ENCODE measurements at regions not wholly inside any gene's neighbourhood (a gene's known extent, or its start where the extent isn't known, plus 50 kb on each side); places are given as distances from the start of the nearest gene placed in this dataset.

GRCh38 chr5:168209244-168209995 lies 82.0 kb upstream of the WWC1 start:
- BruUV-seq (replicated peaks), result no TSS peak
- no peak overlapping the region for H3K27ac Mint-ChIP-seq (ENCODE audit: low read depth, unreplicated experiment)
- DNase-seq (ENCODE audit: unreplicated experiment), result no peak
- no peaks in the 10 kb centered on the region for H3K4me1 Mint-ChIP-seq (ENCODE audit: insufficient read depth, unreplicated experiment)
- no peaks in the 10 kb centered on the region for H3K27me3 Mint-ChIP-seq (ENCODE audit: insufficient read depth, unreplicated experiment)
- intact Hi-C loops (cut with micrococcal nuclease), result no loop called here
- no peak overlapping the region for H3K4me3 Mint-ChIP-seq (ENCODE audit: unreplicated experiment)
- ChIA-PET POLR2A (no interaction called here), CTCF (interaction anchor here (0.6 to 3.2 kb wide), 4 partner anchors 10 to 1462 kb away, joined by 3 to 20 read pairs (median 4); no protein-coding TSS in a partner anchor)
- no peaks in the 10 kb centered on the region for H3K9me3 Mint-ChIP-seq (ENCODE audit: unreplicated experiment)
- H3K36me3 Mint-ChIP-seq (ENCODE audit: insufficient read depth, unreplicated experiment), result no peaks in the 10 kb centered on the region
- TF ChIP-seq, protein P1, sequence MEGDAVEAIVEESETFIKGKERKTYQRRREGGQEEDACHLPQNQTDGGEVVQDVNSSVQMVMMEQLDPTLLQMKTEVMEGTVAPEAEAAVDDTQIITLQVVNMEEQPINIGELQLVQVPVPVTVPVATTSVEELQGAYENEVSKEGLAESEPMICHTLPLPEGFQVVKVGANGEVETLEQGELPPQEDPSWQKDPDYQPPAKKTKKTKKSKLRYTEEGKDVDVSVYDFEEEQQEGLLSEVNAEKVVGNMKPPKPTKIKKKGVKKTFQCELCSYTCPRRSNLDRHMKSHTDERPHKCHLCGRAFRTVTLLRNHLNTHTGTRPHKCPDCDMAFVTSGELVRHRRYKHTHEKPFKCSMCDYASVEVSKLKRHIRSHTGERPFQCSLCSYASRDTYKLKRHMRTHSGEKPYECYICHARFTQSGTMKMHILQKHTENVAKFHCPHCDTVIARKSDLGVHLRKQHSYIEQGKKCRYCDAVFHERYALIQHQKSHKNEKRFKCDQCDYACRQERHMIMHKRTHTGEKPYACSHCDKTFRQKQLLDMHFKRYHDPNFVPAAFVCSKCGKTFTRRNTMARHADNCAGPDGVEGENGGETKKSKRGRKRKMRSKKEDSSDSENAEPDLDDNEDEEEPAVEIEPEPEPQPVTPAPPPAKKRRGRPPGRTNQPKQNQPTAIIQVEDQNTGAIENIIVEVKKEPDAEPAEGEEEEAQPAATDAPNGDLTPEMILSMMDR (IDR thresholded peaks at IDR 0.05; ENCODE audit: unreplicated experiment), result no peak

DNA sequence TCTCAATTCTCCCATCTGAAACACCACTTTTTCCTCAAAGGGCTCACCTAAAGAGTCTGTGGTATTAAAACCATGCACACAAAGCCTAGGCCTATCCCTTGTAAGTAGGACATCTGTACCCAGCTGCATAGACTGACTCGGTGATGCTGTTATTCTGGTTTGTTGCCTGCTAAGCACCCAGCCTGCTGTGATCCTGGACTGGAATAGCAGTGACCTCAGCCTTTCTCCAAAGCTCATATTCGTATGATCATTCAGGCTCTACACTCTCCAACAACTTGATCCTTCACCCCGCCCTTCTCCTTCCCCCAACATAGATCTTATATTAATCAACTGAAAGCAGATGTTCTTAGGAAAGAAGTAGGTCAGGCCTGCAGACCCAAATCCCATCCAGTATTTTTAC lies 81.4 kb upstream of the WWC1 start:
- POLR2A ChIA-PET, result interaction anchor here (0.6 kb wide), 1 partner anchor 487 kb away, joined by 3 read pairs; no protein-coding TSS in a partner anchor

GRCh38 chr5:168211245-168211644 lies 80.2 kb upstream of the WWC1 start:
- ChIA-PET CTCF (interaction anchor here (0.6 to 3.2 kb wide), 6 partner anchors 9 to 657 kb away, joined by 3 to 20 read pairs (median 4); no protein-coding TSS in a partner anchor), POLR2A (no interaction called here)
- TF ChIP-seq, protein P1 (IDR thresholded peaks at IDR 0.05; ENCODE audit: unreplicated experiment), result no peak
- H3K36me3 Mint-ChIP-seq (ENCODE audit: insufficient read depth, unreplicated experiment), result no peaks in the 10 kb centered on the region
- H3K27ac Mint-ChIP-seq (ENCODE audit: low read depth, unreplicated experiment), result no peak overlapping the region
- no peak overlapping the region for H3K4me3 Mint-ChIP-seq (ENCODE audit: unreplicated experiment)
- no TSS peak for BruUV-seq (replicated peaks)
- no peaks in the 10 kb centered on the region for H3K27me3 Mint-ChIP-seq (ENCODE audit: insufficient read depth, unreplicated experiment)
- intact Hi-C loops (cut with micrococcal nuclease), result no loop called here
- no peaks in the 10 kb centered on the region for H3K4me1 Mint-ChIP-seq (ENCODE audit: insufficient read depth, unreplicated experiment)
- H3K9me3 Mint-ChIP-seq (ENCODE audit: unreplicated experiment), result no peaks in the 10 kb centered on the region
- no peak for DNase-seq (ENCODE audit: unreplicated experiment)

More for the DNA sequence above, 81.4 kb upstream of the WWC1 start:
- intact Hi-C loops (cut with micrococcal nuclease), result no loop called here
- TF ChIP-seq, protein P1 (IDR thresholded peaks at IDR 0.05; ENCODE audit: unreplicated experiment), result no peak
- Mint-ChIP-seq H3K4me1 (ENCODE audit: insufficient read depth, unreplicated experiment) (no peaks in the 10 kb centered on the region), H3K36me3 (ENCODE audit: insufficient read depth, unreplicated experiment) (no peaks in the 10 kb centered on the region), H3K9me3 (ENCODE audit: unreplicated experiment) (no peaks in the 10 kb centered on the region), H3K27ac (ENCODE audit: low read depth, unreplicated experiment) (no peak overlapping the region), H3K4me3 (ENCODE audit: unreplicated experiment) (no peak overlapping the region), H3K27me3 (ENCODE audit: insufficient read depth, unreplicated experiment) (no peaks in the 10 kb centered on the region)
- CTCF ChIA-PET, result interaction anchor here (0.6 to 3.2 kb wide), 5 partner anchors 10 to 1461 kb away, joined by 3 to 20 read pairs (median 3); no protein-coding TSS in a partner anchor
- no peak for DNase-seq (ENCODE audit: unreplicated experiment)
- BruUV-seq (replicated peaks), result no TSS peak

DNA sequence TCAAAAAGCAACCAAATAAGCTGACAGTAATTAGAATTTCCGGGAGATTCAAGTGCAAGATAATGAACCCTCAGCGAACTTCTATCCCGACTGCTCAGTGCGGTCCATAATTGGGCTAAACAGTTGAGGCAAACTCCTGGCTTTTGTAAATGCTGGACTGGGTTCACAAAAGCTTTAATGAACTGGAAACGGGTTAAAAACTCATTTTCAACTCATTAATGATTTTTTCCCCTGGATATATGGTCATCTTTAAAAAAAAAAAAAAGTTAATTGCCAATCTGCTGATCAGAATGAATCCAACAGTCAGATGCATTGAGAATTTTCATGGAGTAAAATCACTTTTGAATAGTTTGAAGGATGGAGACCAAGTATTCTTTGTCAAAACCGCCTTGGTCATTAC lies 79.5 kb upstream of the WWC1 start:
- intact Hi-C loops (cut with micrococcal nuclease), result no loop called here
- no peaks in the 10 kb centered on the region for H3K4me1 Mint-ChIP-seq (ENCODE audit: insufficient read depth, unreplicated experiment)
- TF ChIP-seq, protein P1 (IDR thresholded peaks at IDR 0.05; ENCODE audit: unreplicated experiment), result no peak
- no peak overlapping the region for H3K27ac Mint-ChIP-seq (ENCODE audit: low read depth, unreplicated experiment)
- DNase-seq (ENCODE audit: unreplicated experiment), result no peak
- CTCF ChIA-PET, result interaction anchor here (0.6 to 3.2 kb wide), 8 partner anchors 8 to 657 kb away, joined by 3 to 20 read pairs (median 4); no protein-coding TSS in a partner anchor
- no peaks in the 10 kb centered on the region for H3K27me3 Mint-ChIP-seq (ENCODE audit: insufficient read depth, unreplicated experiment)
- no TSS peak for BruUV-seq (replicated peaks)
- no peaks in the 10 kb centered on the region for H3K36me3 Mint-ChIP-seq (ENCODE audit: insufficient read depth, unreplicated experiment)
- no peak overlapping the region for H3K4me3 Mint-ChIP-seq (ENCODE audit: unreplicated experiment)
- H3K9me3 Mint-ChIP-seq (ENCODE audit: unreplicated experiment), result no peaks in the 10 kb centered on the region
- POLR2A ChIA-PET, result interaction anchor here (1.1 kb wide), 1 partner anchor 20 kb away, joined by 3 read pairs; no protein-coding TSS in a partner anchor

Data from MCF 10A (cell line).